Ectodermal cell (in vitro differentiated cells): ENCODE measurements at regions not wholly inside any gene's neighbourhood (a gene's known extent, or its start where the extent isn't known, plus 50 kb on each side); places are given as distances from the start of the nearest gene placed in this dataset.

ENCODE experiments used
- H3K27ac ChIP-seq: 2 replicates; pipeline ENCODE4 v1.7.0; 2013; ENCODE audit warnings: mild to moderate bottlenecking, low read depth, low read length; ENCODE audit not compliant: insufficient read depth, poor library complexity, severe bottlenecking
- H3K27me3 ChIP-seq: 2 replicates; pipeline ENCODE4 v1.7.0; 2013; ENCODE audit warnings: mild to moderate bottlenecking, low read length; ENCODE audit not compliant: insufficient read depth, control insufficient read depth, poor library complexity, severe bottlenecking
- H3K36me3 ChIP-seq: one replicate; pipeline ENCODE4 v1.7.0; 2013; ENCODE audit warnings: low read length; ENCODE audit not compliant: control insufficient read depth, insufficient read depth
- H3K4me1 ChIP-seq: one replicate; pipeline ENCODE4 v1.7.0; 2013; ENCODE audit warnings: low read length; ENCODE audit not compliant: control insufficient read depth, insufficient read depth
- H3K4me3 ChIP-seq: 2 replicates; pipeline ENCODE4 v1.7.0; 2013; ENCODE audit warnings: low read depth, low read length, control low read depth; ENCODE audit not compliant: insufficient read depth
- H3K9me3 ChIP-seq: 2 replicates; pipeline ENCODE4 v1.7.0; 2013; ENCODE audit warnings: mild to moderate bottlenecking, low read length, moderate library complexity; ENCODE audit not compliant: control insufficient read depth
- WGBS, 2 experiments: methylation state at CpG; one replicate each; pipeline ENCODE4 v1.1.7; 2013; ENCODE audit warnings: missing lambda C conversion rate in 2 of 2; 5-methylcytosine and 5-hydroxymethylcytosine counted together

- H3K36me3 ChIP-seq, result no peaks in the 10 kb centered on the region
These were observed 78.5 kb upstream of the RNU6-1 start for GRCh38 chr15:67918205-67918861.

GRCh38 chr15:67920524-67921240 lies 80.8 kb upstream of the RNU6-1 start:
- 93% methylated on average over 6 of the region's 6 CpGs for WGBS, 2 experiments
- no peaks in the 10 kb centered on the region for H3K27me3 ChIP-seq
- H3K36me3 ChIP-seq, result no peaks in the 10 kb centered on the region
- no peak overlapping the region for H3K4me3 ChIP-seq
- H3K9me3 ChIP-seq, result no peaks in the 10 kb centered on the region
- peaks cover 7% of the 10 kb centered on the region for H3K4me1 ChIP-seq
- no peak overlapping the region for H3K27ac ChIP-seq

More at GRCh38 chr15:67918205-67918861, 78.5 kb upstream of the RNU6-1 start:
- Histone ChIP-seq H3K27ac (no peak overlapping the region), H3K4me1 (peaks cover 21% of the 10 kb centered on the region), H3K4me3 (no peak overlapping the region), H3K9me3 (no peaks in the 10 kb centered on the region), H3K27me3 (no peaks in the 10 kb centered on the region)
- 87 to 88% methylated on average over 10 of the region's 10 CpGs for WGBS, 2 experiments

GRCh38 chr15:67922106-67922675 lies 82.3 kb upstream of the RNU6-1 start:
- Histone ChIP-seq H3K4me3 (no peak overlapping the region), H3K27me3 (no peaks in the 10 kb centered on the region), H3K4me1 (no peaks in the 10 kb centered on the region), H3K9me3 (no peaks in the 10 kb centered on the region), H3K27ac (no peak overlapping the region), H3K36me3 (no peaks in the 10 kb centered on the region)
- WGBS, 2 experiments, result 83 to 91% methylated on average over 7 of the region's 7 CpGs

GRCh38 chr15:67922971-67923945 lies 83.4 kb upstream of the RNU6-1 start:
- WGBS, 2 experiments, result 95 to 96% methylated on average over 10 of the region's 10 CpGs
- no peak overlapping the region for H3K27ac ChIP-seq
- peaks cover 3% of the 10 kb centered on the region for H3K4me1 ChIP-seq
- H3K4me3 ChIP-seq, result no peak overlapping the region
- no peaks in the 10 kb centered on the region for H3K9me3 ChIP-seq
- H3K36me3 ChIP-seq, result no peaks in the 10 kb centered on the region
- H3K27me3 ChIP-seq, result no peaks in the 10 kb centered on the region

GRCh38 chr15:67924359-67924974 lies 84.6 kb upstream of the RNU6-1 start:
- peaks cover 3% of the 10 kb centered on the region for H3K4me1 ChIP-seq
- 90 to 92% methylated on average over 1 of the region's 1 CpG for WGBS, 2 experiments
- H3K9me3 ChIP-seq, result no peaks in the 10 kb centered on the region
- H3K27me3 ChIP-seq, result no peaks in the 10 kb centered on the region
- no peak overlapping the region for H3K27ac ChIP-seq
- no peak overlapping the region for H3K4me3 ChIP-seq
- no peaks in the 10 kb centered on the region for H3K36me3 ChIP-seq

- Histone ChIP-seq H3K27me3 (no peaks in the 10 kb centered on the region), H3K4me1 (peaks cover 3% of the 10 kb centered on the region), H3K4me3 (no peak overlapping the region), H3K36me3 (no peaks in the 10 kb centered on the region), H3K27ac (no peak overlapping the region), H3K9me3 (no peaks in the 10 kb centered on the region)
- 93 to 95% methylated on average over 7 of the region's 7 CpGs for WGBS, 2 experiments
These were observed 85.3 kb upstream of the RNU6-1 start for GRCh38 chr15:67925182-67925581.

GRCh38 chr15:67927501-67928168 lies 87.8 kb upstream of the RNU6-1 start:
- no peak overlapping the region for H3K4me3 ChIP-seq
- no peaks in the 10 kb centered on the region for H3K9me3 ChIP-seq
- H3K27me3 ChIP-seq, result no peaks in the 10 kb centered on the region
- peaks cover 3% of the 10 kb centered on the region for H3K4me1 ChIP-seq
- H3K27ac ChIP-seq, result no peak overlapping the region
- H3K36me3 ChIP-seq, result no peaks in the 10 kb centered on the region
- WGBS, 2 experiments, result 79 to 89% methylated on average over 6 to 9 of the region's 9 CpGs

GRCh38 chr15:67928666-67929065 lies 88.8 kb upstream of the RNU6-1 start:
- Histone ChIP-seq H3K4me3 (no peak overlapping the region), H3K27ac (no peak overlapping the region), H3K4me1 (peaks cover 3% of the 10 kb centered on the region), H3K36me3 (no peaks in the 10 kb centered on the region), H3K27me3 (no peaks in the 10 kb centered on the region), H3K9me3 (no peaks in the 10 kb centered on the region)
- 83 to 84% methylated on average over 6 of the region's 6 CpGs for WGBS, 2 experiments

- Histone ChIP-seq H3K4me1 (peaks cover 3% of the 10 kb centered on the region), H3K27ac (no peak overlapping the region), H3K4me3 (no peak overlapping the region), H3K9me3 (no peaks in the 10 kb centered on the region), H3K36me3 (no peaks in the 10 kb centered on the region), H3K27me3 (no peaks in the 10 kb centered on the region)
- WGBS, 2 experiments, result 95 to 97% methylated on average over 2 of the region's 2 CpGs
These were observed 90.9 kb upstream of the RNU6-1 start for GRCh38 chr15:67930720-67931119.
